CD14-positive monocyte (primary cell): ENCODE measurements at regions not wholly inside any gene's neighbourhood (a gene's known extent, or its start where the extent isn't known, plus 50 kb on each side); places are given as distances from the start of the nearest gene placed in this dataset.

ENCODE experiments used
- DNase-seq, 3 donors: peaks; one replicate each; pipeline ENCODE4 v3.0.0-alpha.2; 2011 to 2022
- H2AFZ ChIP-seq: 2 replicates; pipeline ENCODE4 v1.6.0; 2012; ENCODE audit warnings: mild to moderate bottlenecking, low read depth, low read length, inconsistent platforms; ENCODE audit not compliant: insufficient read depth, poor library complexity, severe bottlenecking
- H3K27ac ChIP-seq, 2 donors: 1 replicate in 1 of 2; 2 replicates in 1 of 2; pipeline ENCODE4 v1.5.1; 2012 to 2013; ENCODE audit warnings: low read length in 2 of 2, control low read depth in 1 of 2, inconsistent platforms in 1 of 2, low read depth in 1 of 2, mild to moderate bottlenecking in 1 of 2
- H3K27me3 ChIP-seq, 2 donors: one replicate each; pipeline versions ENCODE4 v1.6.0 to v1.6.1; 2011 to 2013; ENCODE audit warnings: low read length in 2 of 2; ENCODE audit not compliant: control insufficient read depth in 2 of 2, insufficient read depth in 2 of 2
- H3K36me3 ChIP-seq, 2 donors: replicated peaks in 1 of 2; 1 replicate in 1 of 2; 2 replicates in 1 of 2; pipeline versions ENCODE4 v1.5.1 to v1.6.1; 2012 to 2013; ENCODE audit warnings: low read length in 2 of 2, control low read depth in 1 of 2, inconsistent platforms in 1 of 2, mild to moderate bottlenecking in 1 of 2; ENCODE audit not compliant: insufficient read depth in 2 of 2, control insufficient read depth in 1 of 2
- H3K4me1 ChIP-seq, 2 donors: 1 replicate in 1 of 2; 2 replicates in 1 of 2; pipeline versions ENCODE4 v1.5.1 to v1.6.1; 2012 to 2013; ENCODE audit warnings: low read length in 2 of 2, control low read depth in 1 of 2, inconsistent platforms in 1 of 2, mild to moderate bottlenecking in 1 of 2, moderate library complexity in 1 of 2; ENCODE audit not compliant: insufficient read depth in 2 of 2, control insufficient read depth in 1 of 2
- H3K4me2 ChIP-seq: replicated peaks from 2 replicates; pipeline ENCODE3; 2012; ENCODE audit warnings: low read length, moderate library complexity, mild to moderate bottlenecking; ENCODE audit not compliant: poor library complexity, severe bottlenecking; ENCODE audit errors: extremely low read depth
- H3K4me3 ChIP-seq, 3 experiments: fragments of 200-600 bp in 1 of 3; sonication (generic) in 1 of 3; replicated peaks in 1 of 3; 1 replicate in 2 of 3; 2 replicates in 1 of 3; pipeline ENCODE4 v1.5.1; 2011 to 2013; ENCODE audit warnings: low read length in 3 of 3, mild to moderate bottlenecking in 3 of 3, control low read depth in 2 of 3, low read depth in 2 of 3, inconsistent platforms in 1 of 3, moderate library complexity in 1 of 3
- H3K79me2 ChIP-seq: 2 replicates; pipeline ENCODE4 v1.6.0; 2012; ENCODE audit warnings: mild to moderate bottlenecking, control low read depth, inconsistent platforms, low read length, moderate library complexity; ENCODE audit not compliant: insufficient read depth
- H3K9ac ChIP-seq: 2 replicates; pipeline ENCODE4 v1.6.0; 2017; ENCODE audit warnings: low read length, mild to moderate bottlenecking; ENCODE audit not compliant: insufficient read depth, poor library complexity, severe bottlenecking
- H3K9me3 ChIP-seq, 2 donors: replicated peaks in 1 of 2; 1 replicate in 1 of 2; 2 replicates in 1 of 2; pipeline versions ENCODE4 v1.5.1 to v1.6.1; 2012 to 2013; ENCODE audit warnings: low read length in 2 of 2, control low read depth in 1 of 2; ENCODE audit not compliant: control insufficient read depth in 1 of 2, insufficient read depth in 1 of 2
- H4K20me1 ChIP-seq: 2 replicates; pipeline ENCODE4 v1.6.0; 2012; ENCODE audit warnings: mild to moderate bottlenecking, low read length, control low read depth, moderate library complexity; ENCODE audit not compliant: insufficient read depth
- H3K27ac Mint-ChIP-seq, 7 donors: one replicate each; pipeline ENCODE4 v1.8.0; 2020; ENCODE audit warnings: mild to moderate bottlenecking in 7 of 7, mixed read lengths in 7 of 7, moderate library complexity in 6 of 7, inconsistent platforms in 2 of 7
- H3K27me3 Mint-ChIP-seq, 3 donors: one replicate each; pipeline ENCODE4 v1.8.0; 2021 to 2022; ENCODE audit warnings: low read depth in 3 of 3, mild to moderate bottlenecking in 3 of 3, mixed read lengths in 3 of 3, moderate library complexity in 3 of 3, inconsistent platforms in 1 of 3
- H3K36me3 Mint-ChIP-seq, 2 donors: one replicate each; pipeline ENCODE4 v1.8.0; 2020; ENCODE audit warnings: mixed read lengths in 2 of 2, inconsistent platforms in 1 of 2, mild to moderate bottlenecking in 1 of 2
- H3K4me1 Mint-ChIP-seq: one replicate; pipeline ENCODE4 v1.8.0; 2020; ENCODE audit warnings: mild to moderate bottlenecking, mixed read lengths
- H3K4me3 Mint-ChIP-seq, 2 donors: one replicate each; pipeline ENCODE4 v1.8.0; 2020; ENCODE audit warnings: mild to moderate bottlenecking in 2 of 2, mixed read lengths in 2 of 2, moderate library complexity in 1 of 2
- H3K9me3 Mint-ChIP-seq, 7 donors: one replicate each; pipeline ENCODE4 v1.8.0; 2020 to 2022; ENCODE audit warnings: mixed read lengths in 7 of 7, mild to moderate bottlenecking in 6 of 7, moderate library complexity in 6 of 7, inconsistent platforms in 2 of 7
- CTCF ChIP-seq: fragments of 200-600 bp; IDR thresholded peaks from one replicate; pipeline ENCODE4 v1.8.0; 2022; ENCODE audit warnings: antibody characterized with exemption, mild to moderate bottlenecking
- WGBS: methylation state at CpG from one replicate; pipeline ENCODE4 v1.1.5; 2013; ENCODE audit warnings: missing lambda C conversion rate; ENCODE audit not compliant: insufficient coverage; 5-methylcytosine and 5-hydroxymethylcytosine counted together
- intact Hi-C, 2 donors: fragments of 100-400 bp; cut with micrococcal nuclease; formaldehyde crosslinking; loops; one replicate each; pipeline versions ENCODE4 v1.15.0 to v1.15.1; 2023

- peaks cover 0 to 1% (median 1%) of the 10 kb centered on the region in 3 donors for H3K27me3 Mint-ChIP-seq
- DNase-seq, result no peak
- intact Hi-C loops, result no loop called here
- no peak for TF ChIP-seq CTCF
- H3K9me3 ChIP-seq, result no peaks in the 10 kb centered on the region
- H3K4me3 Mint-ChIP-seq, result no peak overlapping the region
- no peaks in the 10 kb centered on the region for H4K20me1 ChIP-seq
- no peaks in the 10 kb centered on the region for H3K36me3 Mint-ChIP-seq
- H3K79me2 ChIP-seq, result no peaks in the 10 kb centered on the region
- H3K4me1 ChIP-seq, result no peaks in the 10 kb centered on the region
- no peak overlapping the region for H3K27ac Mint-ChIP-seq
- WGBS, result 72% methylated on average over 2 of the region's 9 CpGs
- H3K9ac ChIP-seq, result no peak overlapping the region
- no peaks in the 10 kb centered on the region for H3K27me3 ChIP-seq
- no peak overlapping the region for H3K27ac ChIP-seq
- H2AFZ ChIP-seq, result no peak overlapping the region
- no peaks in the 10 kb centered on the region for H3K36me3 ChIP-seq
- H3K4me2 ChIP-seq, result no peak overlapping the region
- no peak overlapping the region for H3K4me3 ChIP-seq
- no peaks in the 10 kb centered on the region for H3K4me1 Mint-ChIP-seq
- H3K9me3 Mint-ChIP-seq, result peaks cover 0 to 5% (median 2%) of the 10 kb centered on the region in 7 donors
Measured at GRCh38 chr6:153842491-153842890, 196.5 kb upstream of the OPRM1 start.

DNA sequence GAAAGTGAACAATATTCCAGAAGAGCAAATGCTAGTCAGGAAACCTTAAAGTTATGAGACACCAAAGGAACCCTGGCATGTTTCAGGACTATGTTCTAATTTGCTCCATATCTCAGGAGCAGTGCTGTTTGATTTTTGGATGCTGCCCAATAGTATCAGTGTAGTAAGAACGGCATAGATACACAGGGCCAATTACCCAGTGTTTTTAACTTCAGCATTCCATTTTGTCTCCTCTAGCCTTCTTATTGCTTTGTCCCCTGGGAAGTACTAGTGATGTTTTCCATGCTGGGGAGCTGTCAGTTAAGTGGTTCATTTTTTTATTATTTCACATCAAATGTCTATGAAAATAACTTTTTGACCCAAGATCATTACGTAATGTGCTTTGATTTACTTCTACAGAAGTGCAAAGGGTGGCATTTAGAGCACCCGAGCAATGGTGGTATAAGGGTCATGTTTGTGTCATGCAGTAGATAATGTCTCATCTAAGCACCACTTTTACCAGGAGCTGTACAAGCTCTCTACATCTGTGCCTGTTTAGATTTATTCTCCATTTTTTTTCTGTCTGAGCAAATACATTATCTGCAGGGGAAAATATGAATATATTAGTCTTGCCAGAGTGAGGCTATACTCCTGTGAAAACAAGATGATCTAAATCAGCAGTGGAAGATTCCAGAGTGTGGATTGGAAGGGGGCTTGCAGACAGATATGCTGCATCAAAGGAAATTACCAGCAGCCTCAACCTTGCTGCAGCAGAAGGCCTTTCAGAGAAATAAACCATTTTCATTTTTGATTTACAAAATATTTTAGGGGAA lies 198.8 kb upstream of the OPRM1 start:
- Histone ChIP-seq H2AFZ (no peak overlapping the region), H3K27me3 (no peaks in the 10 kb centered on the region), H3K4me2 (no peak overlapping the region), H3K4me1 (no peaks in the 10 kb centered on the region), H3K4me3 (no peak overlapping the region), H3K27ac (no peak overlapping the region), H3K79me2 (no peaks in the 10 kb centered on the region), H3K36me3 (no peaks in the 10 kb centered on the region), H3K9me3 (no peaks in the 10 kb centered on the region), H3K9ac (no peak overlapping the region), H4K20me1 (no peaks in the 10 kb centered on the region)
- intact Hi-C loops, result no loop called here
- Mint-ChIP-seq H3K36me3 (no peaks in the 10 kb centered on the region), H3K4me3 (no peak overlapping the region), H3K9me3 (peaks cover 0 to 5% (median 4%) of the 10 kb centered on the region in 7 donors), H3K27me3 (peaks cover 0 to 1% (median 1%) of the 10 kb centered on the region in 3 donors), H3K4me1 (no peaks in the 10 kb centered on the region), H3K27ac (no peak overlapping the region)
- no peak for DNase-seq
- no peak for TF ChIP-seq CTCF
- no CpG with 5 or more reads among the region's 3 CpGs for WGBS
